Activated CD4-positive, alpha-beta T cell treated with anti-CD3 and anti-CD28 coated beads, Interleukin-2, amount 10 ng/mL, durations not matched to agents 7 days and 5 days (primary cell): ENCODE measurements at regions not wholly inside any gene's neighbourhood (a gene's known extent, or its start where the extent isn't known, plus 50 kb on each side); places are given as distances from the start of the nearest gene placed in this dataset.

Source experiments
- CTCF ChIA-PET: fragments of 350-600 bp; sonication (Branson Sonifier 250); formaldehyde crosslinking; loops from one replicate; lab custom pipeline; 2021; ENCODE audit warnings: antibody characterized with exemption; lab: Charles Lee
- POLR2A ChIA-PET: fragments of 350-600 bp; sonication (Branson Sonifier 250); formaldehyde crosslinking; loops from one replicate; lab custom pipeline; 2021; ENCODE audit warnings: antibody characterized with exemption; lab: Charles Lee
- DNase-seq: peaks from one replicate; pipeline ENCODE4 v3.0.0-alpha.2; 2020
- H3K27ac Mint-ChIP-seq: one replicate; pipeline ENCODE4 v1.8.0; 2021; ENCODE audit warnings: mild to moderate bottlenecking, moderate library complexity, mixed read lengths
- H3K27me3 Mint-ChIP-seq: one replicate; pipeline ENCODE4 v1.8.0; 2021; ENCODE audit warnings: mixed read lengths
- H3K36me3 Mint-ChIP-seq: one replicate; pipeline ENCODE4 v1.8.0; 2021; ENCODE audit warnings: low read depth, mixed read lengths
- H3K4me1 Mint-ChIP-seq: one replicate; pipeline ENCODE4 v1.8.0; 2021; ENCODE audit warnings: mixed read lengths
- H3K4me3 Mint-ChIP-seq: one replicate; pipeline ENCODE4 v1.8.0; 2021; ENCODE audit warnings: mild to moderate bottlenecking, moderate library complexity, mixed read lengths
- H3K9me3 Mint-ChIP-seq: one replicate; pipeline ENCODE4 v1.8.0; 2021; ENCODE audit warnings: mixed read lengths

GRCh38 chr18:55048892-55049291, 89.6 kb upstream of the CCDC68 start:
- ChIA-PET CTCF (no interaction called here), POLR2A (no interaction called here)
- Mint-ChIP-seq H3K27me3 (no peaks in the 10 kb centered on the region), H3K36me3 (no peaks in the 10 kb centered on the region), H3K4me3 (no peak overlapping the region), H3K27ac (no peak overlapping the region), H3K4me1 (no peaks in the 10 kb centered on the region), H3K9me3 (no peaks in the 10 kb centered on the region)
- no peak for DNase-seq

- DNase-seq: no peak
- no peak overlapping the region for H3K27ac Mint-ChIP-seq
- H3K4me1 Mint-ChIP-seq: no peaks in the 10 kb centered on the region
- CTCF ChIA-PET: no interaction called here
- no peaks in the 10 kb centered on the region for H3K36me3 Mint-ChIP-seq
- H3K27me3 Mint-ChIP-seq: no peaks in the 10 kb centered on the region
- POLR2A ChIA-PET: no interaction called here
- no peak overlapping the region for H3K4me3 Mint-ChIP-seq
- H3K9me3 Mint-ChIP-seq: no peaks in the 10 kb centered on the region
Measured at GRCh38 chr18:55047546-55047945, 88.3 kb upstream of the CCDC68 start.

DNA sequence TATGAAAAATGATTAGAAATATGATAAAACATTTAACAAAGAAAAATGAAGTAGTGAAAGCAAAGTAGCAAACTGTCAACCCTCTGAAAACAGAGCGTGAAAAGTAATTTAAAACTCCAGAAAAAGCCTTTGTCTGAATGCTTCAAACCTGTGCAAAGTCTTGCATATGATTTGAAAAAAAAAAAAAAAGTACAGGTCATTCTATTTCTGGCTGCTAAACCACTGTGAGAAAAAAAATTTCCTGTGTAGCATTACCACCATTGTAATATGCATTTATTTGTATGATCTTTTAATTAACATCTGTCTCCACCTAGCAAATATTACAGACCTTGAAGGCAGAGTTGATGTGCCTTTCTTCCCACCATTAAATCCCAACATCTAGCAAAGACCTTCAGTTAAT, 82.1 kb upstream of the CCDC68 start:
- Mint-ChIP-seq H3K36me3 (no peaks in the 10 kb centered on the region), H3K4me3 (no peak overlapping the region), H3K27ac (no peak overlapping the region), H3K9me3 (no peaks in the 10 kb centered on the region), H3K27me3 (peaks cover 2% of the 10 kb centered on the region), H3K4me1 (no peaks in the 10 kb centered on the region)
- CTCF ChIA-PET: no interaction called here
- DNase-seq: no peak
- POLR2A ChIA-PET: no interaction called here

- CTCF ChIA-PET: no interaction called here
- H3K36me3 Mint-ChIP-seq: no peaks in the 10 kb centered on the region
- no peak for DNase-seq
Measured at GRCh38 chr18:55038162-55038561, 78.9 kb upstream of the CCDC68 start.

DNA sequence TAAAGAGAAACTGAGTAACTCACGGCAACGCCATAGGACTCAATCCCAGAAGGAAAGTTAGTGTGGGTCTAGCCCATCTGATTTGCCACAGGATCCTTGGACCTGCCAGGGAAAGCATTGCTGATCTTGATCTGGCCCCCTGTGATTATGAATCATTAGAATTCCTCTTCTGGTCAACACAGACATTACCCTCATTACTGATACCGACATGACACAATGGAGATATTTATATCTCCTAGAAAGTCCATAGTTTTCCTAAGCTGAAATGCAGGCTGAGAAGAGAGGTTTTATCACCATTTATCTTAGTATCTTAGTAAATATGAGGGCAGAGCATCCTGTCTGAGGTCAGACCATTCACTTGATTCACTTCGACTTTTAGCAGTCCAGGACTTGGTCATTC, 75.5 kb upstream of the CCDC68 start:
- CTCF ChIA-PET: no interaction called here
- POLR2A ChIA-PET: no interaction called here
- Mint-ChIP-seq H3K4me3 (no peak overlapping the region), H3K27ac (no peak overlapping the region), H3K27me3 (peaks cover 7% of the 10 kb centered on the region), H3K4me1 (no peaks in the 10 kb centered on the region), H3K36me3 (no peaks in the 10 kb centered on the region), H3K9me3 (no peaks in the 10 kb centered on the region)
- DNase-seq: no peak

More at GRCh38 chr18:55038162-55038561, 78.9 kb upstream of the CCDC68 start:
- Mint-ChIP-seq H3K27ac (no peak overlapping the region), H3K9me3 (no peaks in the 10 kb centered on the region), H3K27me3 (peaks cover 2% of the 10 kb centered on the region), H3K4me3 (no peak overlapping the region), H3K4me1 (no peaks in the 10 kb centered on the region)
- POLR2A ChIA-PET: no interaction called here

- H3K27ac Mint-ChIP-seq: no peak overlapping the region
- POLR2A ChIA-PET: no interaction called here
Measured at GRCh38 chr18:55031979-55032378, 72.7 kb upstream of the CCDC68 start.

DNA sequence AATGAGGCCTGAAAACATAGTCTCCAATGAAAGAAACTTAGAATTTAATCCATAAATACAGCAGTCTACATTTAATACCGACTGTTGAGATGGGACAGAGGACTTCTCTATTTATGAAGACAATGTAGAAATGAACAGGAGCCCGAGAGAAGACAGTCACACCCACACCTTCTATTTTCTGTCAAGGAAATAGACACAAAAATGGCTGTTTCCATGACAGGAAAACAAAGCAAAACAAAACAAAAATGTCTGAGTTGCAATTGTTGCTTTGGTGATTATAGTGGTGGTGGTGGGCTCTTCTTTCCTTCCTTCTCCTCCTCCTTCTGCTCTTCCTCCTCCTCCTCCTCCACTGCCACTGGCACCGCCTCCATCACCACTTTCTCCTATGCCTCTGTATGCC, 72.3 kb upstream of the CCDC68 start:
- Mint-ChIP-seq H3K9me3 (no peaks in the 10 kb centered on the region), H3K27me3 (peaks cover 10% of the 10 kb centered on the region), H3K4me1 (no peaks in the 10 kb centered on the region), H3K27ac (no peak overlapping the region), H3K36me3 (no peaks in the 10 kb centered on the region), H3K4me3 (no peak overlapping the region)
- POLR2A ChIA-PET: no interaction called here
- CTCF ChIA-PET: no interaction called here
- DNase-seq: no peak

More at GRCh38 chr18:55031979-55032378, 72.7 kb upstream of the CCDC68 start:
- Mint-ChIP-seq H3K9me3 (no peaks in the 10 kb centered on the region), H3K4me1 (no peaks in the 10 kb centered on the region), H3K27me3 (peaks cover 10% of the 10 kb centered on the region), H3K36me3 (no peaks in the 10 kb centered on the region), H3K4me3 (no peak overlapping the region)
- DNase-seq: no peak
- CTCF ChIA-PET: no interaction called here

DNA sequence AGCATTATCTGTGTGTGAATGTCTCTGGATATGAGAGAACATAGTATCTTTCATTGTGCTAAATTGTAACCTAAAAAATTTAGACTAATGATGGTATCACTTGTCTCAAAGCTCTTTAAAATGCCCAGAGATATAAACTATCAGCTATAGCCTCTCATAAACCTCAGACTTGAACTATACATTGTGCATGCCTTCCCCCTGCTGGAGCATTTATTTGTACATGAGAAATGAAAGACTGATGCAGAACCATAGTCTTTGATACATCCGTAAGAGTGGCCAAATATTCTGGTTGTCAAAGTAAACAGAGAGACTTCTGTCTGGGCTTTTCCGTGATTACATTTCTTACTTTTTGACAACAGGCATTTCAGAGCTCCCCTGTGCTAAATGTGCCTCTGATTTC, 71.9 kb upstream of the CCDC68 start:
- H3K27me3 Mint-ChIP-seq: peaks cover 10% of the 10 kb centered on the region
- no peak overlapping the region for H3K4me3 Mint-ChIP-seq
- POLR2A ChIA-PET: no interaction called here
- no peaks in the 10 kb centered on the region for H3K36me3 Mint-ChIP-seq
- no peaks in the 10 kb centered on the region for H3K9me3 Mint-ChIP-seq
- H3K4me1 Mint-ChIP-seq: no peaks in the 10 kb centered on the region
- DNase-seq: no peak
- H3K27ac Mint-ChIP-seq: no peak overlapping the region
- CTCF ChIA-PET: no interaction called here

- H3K4me1 Mint-ChIP-seq: no peaks in the 10 kb centered on the region
- DNase-seq: no peak
- H3K36me3 Mint-ChIP-seq: no peaks in the 10 kb centered on the region
- H3K27me3 Mint-ChIP-seq: peaks cover 3% of the 10 kb centered on the region
- no peaks in the 10 kb centered on the region for H3K9me3 Mint-ChIP-seq
- CTCF ChIA-PET: no interaction called here
- H3K4me3 Mint-ChIP-seq: no peak overlapping the region
- no peak overlapping the region for H3K27ac Mint-ChIP-seq
- POLR2A ChIA-PET: no interaction called here
Measured at GRCh38 chr18:55024564-55024963, 65.3 kb upstream of the CCDC68 start.

- POLR2A ChIA-PET: no interaction called here
- Mint-ChIP-seq H3K27me3 (no peaks in the 10 kb centered on the region), H3K27ac (no peak overlapping the region), H3K36me3 (no peaks in the 10 kb centered on the region), H3K9me3 (no peaks in the 10 kb centered on the region), H3K4me3 (no peak overlapping the region), H3K4me1 (no peaks in the 10 kb centered on the region)
- DNase-seq: no peak
- CTCF ChIA-PET: no interaction called here
Measured at GRCh38 chr18:55018602-55019001, 59.3 kb upstream of the CCDC68 start.

GRCh38 chr18:55014095-55014494, 54.8 kb upstream of the CCDC68 start:
- Mint-ChIP-seq H3K36me3 (no peaks in the 10 kb centered on the region), H3K27ac (no peak overlapping the region), H3K27me3 (no peaks in the 10 kb centered on the region), H3K4me3 (no peak overlapping the region), H3K4me1 (no peaks in the 10 kb centered on the region), H3K9me3 (no peaks in the 10 kb centered on the region)
- ChIA-PET CTCF (interaction anchor here (0.6 to 1.0 kb wide), 2 partner anchors 54 to 60 kb away, joined by 5 read pairs; partner anchors contain the start of gene CCDC68), POLR2A (no interaction called here)
- DNase-seq: no peak

- Mint-ChIP-seq H3K27me3 (no peaks in the 10 kb centered on the region), H3K4me1 (no peaks in the 10 kb centered on the region), H3K9me3 (no peaks in the 10 kb centered on the region), H3K27ac (no peak overlapping the region), H3K36me3 (no peaks in the 10 kb centered on the region), H3K4me3 (no peak overlapping the region)
- no peak for DNase-seq
- CTCF ChIA-PET: interaction anchor here (0.6 to 1.0 kb wide), 2 partner anchors 54 to 60 kb away, joined by 5 read pairs; partner anchors contain the start of gene CCDC68
- POLR2A ChIA-PET: no interaction called here
Measured at GRCh38 chr18:55013685-55014084, 54.4 kb upstream of the CCDC68 start.

DNA sequence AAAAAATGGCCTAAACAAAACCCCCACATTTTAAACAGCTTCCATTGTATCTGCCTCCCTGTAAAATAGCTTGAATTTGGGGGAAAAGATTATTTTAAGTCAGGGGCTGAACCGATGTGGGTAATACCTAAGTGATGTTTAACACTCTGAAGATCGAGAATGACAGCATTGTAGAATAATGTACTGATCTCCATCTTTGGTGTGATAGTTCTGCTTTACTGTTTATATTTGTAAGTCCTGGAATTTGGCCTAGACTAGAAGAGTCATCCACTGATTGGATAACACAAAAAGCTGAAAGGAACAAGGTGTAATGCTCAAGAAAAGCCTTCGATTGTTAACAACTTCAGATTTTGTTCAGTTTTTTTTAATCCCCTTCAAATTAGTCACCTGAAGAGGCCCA, 53.8 kb upstream of the CCDC68 start:
- no peaks in the 10 kb centered on the region for H3K9me3 Mint-ChIP-seq
- H3K4me3 Mint-ChIP-seq: no peak overlapping the region
- no peak for DNase-seq
- ChIA-PET POLR2A (no interaction called here), CTCF (no interaction called here)
- H3K36me3 Mint-ChIP-seq: no peaks in the 10 kb centered on the region
- no peaks in the 10 kb centered on the region for H3K4me1 Mint-ChIP-seq
- H3K27me3 Mint-ChIP-seq: peaks cover 1% of the 10 kb centered on the region
- H3K27ac Mint-ChIP-seq: no peak overlapping the region

DNA sequence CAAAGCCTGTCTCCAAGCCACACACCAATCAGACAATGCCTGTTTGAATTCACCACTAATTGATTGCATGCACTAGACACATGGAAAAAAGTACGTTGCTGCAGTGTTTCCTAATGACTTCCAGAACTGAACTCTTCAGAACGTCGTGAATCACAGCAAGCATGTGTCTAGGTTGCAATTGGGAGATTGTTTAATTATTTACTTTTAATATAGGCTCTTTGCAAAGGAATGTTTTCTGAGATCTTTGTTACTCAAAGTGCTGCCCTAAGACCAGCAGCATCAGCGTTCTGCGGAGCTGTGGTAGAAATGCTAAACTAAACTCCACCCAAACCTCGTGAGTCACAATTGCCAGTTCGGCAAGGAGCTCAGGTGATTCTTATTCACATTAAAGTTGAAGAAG, 52.7 kb upstream of the CCDC68 start:
- no peaks in the 10 kb centered on the region for H3K36me3 Mint-ChIP-seq
- POLR2A ChIA-PET: no interaction called here
- DNase-seq: no peak
- H3K9me3 Mint-ChIP-seq: no peaks in the 10 kb centered on the region
- no peak overlapping the region for H3K4me3 Mint-ChIP-seq
- no peaks in the 10 kb centered on the region for H3K4me1 Mint-ChIP-seq
- CTCF ChIA-PET: no interaction called here
- peaks cover 1% of the 10 kb centered on the region for H3K27me3 Mint-ChIP-seq
- no peak overlapping the region for H3K27ac Mint-ChIP-seq
